ENCODE measurements at regions not wholly inside any gene's neighbourhood (a gene's known extent, or its start where the extent isn't known, plus 50 kb on each side); places are given as distances from the start of the nearest gene placed in this dataset.
"Not testable (repeated sequence)": the region's sequence is repeated elsewhere in the genome, so short reads cannot be mapped to it uniquely, and the experiment has no call there.

GRCh38 chr12:56853392-56853978, 80.7 kb downstream of the SDR9C7 start:
- H3K9me1 ChIP-seq (ENCODE audit: insufficient read depth, low read length); H3K9ac ChIP-seq (ENCODE audit: low read depth, low read length); H2BK20ac ChIP-seq (ENCODE audit: low read depth, low read length); BruUV-seq (replicated peaks); H2BK120ac ChIP-seq (ENCODE audit: low read depth, low read length); H2AFZ ChIP-seq (replicated peaks; ENCODE audit: low read length, poor library complexity); H3K27ac ChIP-seq (ENCODE audit: insufficient read depth, low read length); H3K9me3 ChIP-seq (ENCODE audit: control insufficient read depth, insufficient read depth, low read length); H3K4ac ChIP-seq (ENCODE audit: low read depth, low read length); H3K18ac ChIP-seq (ENCODE audit: low read depth, low read length); H3K79me1 ChIP-seq (ENCODE audit: low read depth in 1 of 2, low read length in 2 of 2); H2BK5ac ChIP-seq (ENCODE audit: low read depth, low read length, poor library complexity, severe bottlenecking); dilution Hi-C loops (cut with HindIII; ENCODE audit: low sequenced_read_pairs, unreplicated experiment); H3K23ac ChIP-seq (ENCODE audit: low read depth, low read length); H3K4me1 ChIP-seq (ENCODE audit: control insufficient read depth, insufficient read depth, low read length); H4K5ac ChIP-seq (ENCODE audit: low read depth, low read length); H3K36me3 ChIP-seq (ENCODE audit: control insufficient read depth, insufficient read depth, low read length); in situ Hi-C loops (cut with MboI; ENCODE audit: low sequenced_read_pairs); H4K91ac ChIP-seq (ENCODE audit: insufficient read depth, low read depth, low read length); H4K8ac ChIP-seq (ENCODE audit: low read depth in 2 of 2, low read length in 2 of 2); H2AK5ac ChIP-seq (ENCODE audit: low read depth, low read length); H4K20me1 ChIP-seq (ENCODE audit: insufficient read depth, low read length); H3K14ac ChIP-seq (replicated peaks; ENCODE audit: low read depth, low read length); DNase-seq; H3K4me2 ChIP-seq (ENCODE audit: low read depth, low read length); H3K4me3 ChIP-seq (ENCODE audit: insufficient read depth, low read depth, low read length); H2BK15ac ChIP-seq (ENCODE audit: low read depth, low read length); ATAC-seq (ENCODE audit: low read depth); intact Hi-C loops (cut with micrococcal nuclease); CTCF ChIA-PET; H2AK9ac ChIP-seq (replicated peaks; ENCODE audit: low read depth, low read length, poor library complexity); H3K27me3 ChIP-seq (ENCODE audit: control insufficient read depth, insufficient read depth, low read length); POLR2A ChIA-PET (ENCODE audit: unreplicated experiment); H3K56ac ChIP-seq (ENCODE audit: extremely low read depth, insufficient read depth, low read length): not testable (repeated sequence)
- no CpG with 5 or more reads among the region's 8 CpGs for whole genome bisulfite sequencing, 2 experiments (ENCODE audit: extremely low coverage in 2 of 2, insufficient read length in 1 of 2)
